HG03066 (cell line): ENCODE measurements at regions not wholly inside any gene's neighbourhood (a gene's known extent, or its start where the extent isn't known, plus 50 kb on each side); places are given as distances from the start of the nearest gene placed in this dataset.
A peak's percentile ranks its signal among the peaks of the same experiment; 100 is the strongest.
"Not testable (repeated sequence)": the region's sequence is repeated elsewhere in the genome, so short reads cannot be mapped to it uniquely, and the experiment has no call there.

Experiments used
- ATAC-seq: cut with Tn5 transposase; IDR thresholded peaks from one replicate; pipeline ENCODE4 v1.9.1; 2021; ENCODE audit warnings: low read depth; ENCODE audit not compliant: unreplicated experiment

DNA sequence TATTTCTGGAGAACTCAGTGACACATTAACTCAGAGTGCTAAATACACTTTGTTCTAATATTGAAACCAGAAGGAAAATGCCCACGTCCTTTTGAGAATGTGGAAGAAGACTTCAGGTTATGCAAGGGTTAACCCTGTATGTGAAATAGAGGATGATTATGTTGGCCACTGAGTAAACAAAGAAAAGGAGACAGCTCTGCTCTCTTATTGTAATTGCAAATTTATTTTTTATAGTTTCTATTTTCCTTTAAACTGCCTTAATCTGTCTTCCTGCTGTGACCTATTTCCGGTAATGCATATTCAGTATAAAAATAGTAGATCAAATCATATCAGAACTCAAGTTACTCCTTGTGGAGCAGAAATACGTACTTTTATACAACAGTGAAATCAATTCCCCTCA lies 1239.2 kb downstream of the ROBO2 start:
- no peak for ATAC-seq

DNA sequence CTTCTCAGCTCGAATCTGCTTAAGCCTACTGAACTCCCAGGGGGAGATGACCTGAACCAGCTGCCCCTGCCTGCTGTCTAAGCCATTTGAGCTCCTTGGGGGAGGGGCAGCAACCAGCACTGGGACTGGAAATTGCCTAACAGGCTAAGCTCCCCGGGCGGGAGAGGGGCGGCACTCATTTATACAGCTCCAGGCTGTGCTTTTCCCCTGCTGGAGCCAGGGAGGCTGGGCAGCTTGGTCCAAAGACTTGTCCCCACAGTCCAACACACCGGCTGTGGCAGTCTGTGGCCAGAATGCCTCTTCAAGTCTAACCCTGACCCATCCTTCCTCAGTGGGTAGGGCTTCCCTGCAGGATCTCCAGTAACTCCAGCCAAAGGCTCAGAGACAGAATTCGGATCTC lies 1241.5 kb downstream of the ROBO2 start:
- no peak for ATAC-seq

DNA sequence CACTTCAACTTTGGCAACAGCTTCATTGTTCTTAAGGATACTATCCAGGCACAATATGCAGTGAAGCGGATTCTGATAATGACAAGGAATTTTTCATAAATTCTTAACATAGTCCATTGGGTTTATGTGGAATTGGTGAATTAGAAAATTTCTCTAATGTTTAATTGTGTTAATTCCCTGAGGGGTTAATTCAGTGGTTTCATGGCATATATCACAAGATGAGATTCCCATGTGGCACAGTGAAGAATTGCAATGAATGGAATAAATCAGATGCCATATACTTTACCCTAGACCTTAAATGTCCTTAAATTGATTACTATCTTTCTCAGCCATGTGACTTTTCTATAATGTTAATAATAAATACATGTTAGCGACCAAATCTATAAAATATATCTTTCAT lies 1244.1 kb downstream of the ROBO2 start:
- ATAC-seq, result no peak

DNA sequence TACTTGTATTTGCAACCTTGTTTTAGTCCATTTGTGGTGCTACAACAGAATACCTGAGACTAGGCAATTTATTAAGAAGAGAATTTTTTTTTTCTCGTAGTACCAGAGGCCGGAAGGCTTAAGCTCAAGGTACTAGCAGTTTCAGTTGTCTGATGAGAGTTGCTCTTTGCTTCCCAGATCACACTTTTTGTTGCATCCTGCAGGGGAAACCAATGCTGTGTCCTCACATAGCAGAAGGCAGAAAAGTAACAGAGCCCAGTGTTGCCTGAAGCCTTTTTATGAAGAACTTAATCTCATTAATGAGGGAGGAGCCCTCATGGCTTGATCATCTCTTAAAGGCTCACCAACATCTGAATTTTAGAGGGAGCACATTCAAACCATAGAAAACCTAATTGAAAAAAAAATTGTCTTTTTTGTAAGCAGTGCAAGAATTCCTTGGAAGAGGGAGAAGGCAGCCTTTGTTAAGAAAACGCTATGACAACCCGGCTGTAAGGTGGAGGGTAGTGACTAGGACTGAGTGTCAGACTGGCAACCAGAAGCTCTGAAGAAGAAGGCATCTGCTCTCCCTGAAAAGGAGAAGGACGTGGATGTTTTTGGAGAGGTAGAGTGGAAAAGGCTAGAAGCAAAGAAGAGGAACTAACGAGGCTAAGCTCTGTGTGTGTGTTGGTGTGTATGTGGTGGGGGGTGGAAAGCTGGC lies 1245.3 kb downstream of the ROBO2 start:
- ATAC-seq, result no peak

DNA sequence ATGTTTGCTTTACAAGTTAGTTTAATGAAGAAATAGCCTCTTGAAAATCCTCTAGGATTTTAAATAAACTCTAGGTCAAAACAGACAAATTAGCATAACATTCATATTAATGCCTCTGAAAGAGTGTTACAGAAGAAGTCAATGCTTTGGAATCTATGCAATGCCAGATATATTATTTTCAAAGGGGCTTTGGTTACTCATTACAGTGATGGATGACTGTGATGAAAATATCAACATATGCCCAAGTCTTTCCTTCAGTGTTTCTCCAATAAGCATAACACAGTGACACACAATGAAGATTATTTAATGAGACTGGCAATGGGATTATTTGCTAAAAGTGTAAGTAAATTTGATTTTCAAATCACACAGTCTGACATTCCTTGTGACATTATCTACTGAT lies 1247.2 kb downstream of the ROBO2 start:
- ATAC-seq, result no peak

DNA sequence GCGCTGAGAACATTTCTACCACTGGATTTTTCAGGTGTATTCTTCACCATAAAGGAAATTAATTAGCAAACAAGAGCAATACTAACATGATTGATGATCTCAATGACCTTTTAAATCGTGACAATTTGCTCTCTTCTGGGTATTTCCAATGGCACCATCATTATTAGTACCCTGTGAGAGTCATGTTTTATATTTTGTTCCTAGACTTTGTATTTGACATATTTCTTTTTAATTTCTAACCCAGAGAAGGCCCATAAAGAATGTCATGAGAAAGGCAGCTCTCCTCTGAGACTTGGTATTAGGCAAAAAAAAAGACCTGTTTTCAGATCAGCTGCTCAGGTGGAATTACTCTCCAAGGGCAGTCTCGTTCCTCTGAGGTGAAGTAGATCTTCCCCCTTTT lies 1253.4 kb downstream of the ROBO2 start:
- no peak for ATAC-seq

DNA sequence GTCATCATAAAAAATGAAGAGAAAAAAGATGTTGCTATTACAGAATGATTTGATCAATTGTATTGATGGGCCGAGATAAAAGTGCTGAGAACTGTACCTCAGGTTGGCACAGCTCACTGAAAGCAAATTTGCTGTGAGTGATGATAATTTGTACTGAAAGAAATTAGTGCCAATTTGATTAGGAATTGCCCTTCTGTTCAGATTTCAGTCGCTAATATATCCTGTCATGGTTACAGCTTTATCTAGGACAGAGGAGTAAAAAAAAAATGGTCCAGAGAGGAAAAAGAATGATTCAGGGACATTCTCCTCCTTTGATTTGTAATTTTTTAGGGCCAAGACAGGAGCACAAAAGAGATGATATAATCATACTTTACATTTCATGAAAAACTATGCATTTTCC lies 1264.2 kb downstream of the ROBO2 start:
- ATAC-seq, result no peak

DNA sequence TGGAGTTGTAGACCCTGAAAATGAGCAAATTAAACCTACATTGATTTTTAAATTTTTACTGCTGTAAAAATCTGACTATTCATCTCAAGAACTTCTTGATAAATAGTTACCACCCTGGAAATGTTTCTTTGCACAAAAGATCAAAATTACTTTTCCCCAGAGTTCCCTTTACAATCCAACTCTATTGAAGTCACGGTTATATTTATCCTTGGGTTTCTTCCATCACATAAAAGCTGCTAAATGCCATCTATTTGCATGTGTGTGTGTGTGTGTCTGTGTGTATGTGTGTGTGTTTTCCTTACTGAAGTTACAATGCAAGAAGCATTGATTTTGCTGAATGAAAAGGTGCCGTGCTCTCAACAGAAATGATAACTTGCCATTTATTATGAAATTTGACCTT lies 1273.0 kb downstream of the ROBO2 start:
- no peak for ATAC-seq

DNA sequence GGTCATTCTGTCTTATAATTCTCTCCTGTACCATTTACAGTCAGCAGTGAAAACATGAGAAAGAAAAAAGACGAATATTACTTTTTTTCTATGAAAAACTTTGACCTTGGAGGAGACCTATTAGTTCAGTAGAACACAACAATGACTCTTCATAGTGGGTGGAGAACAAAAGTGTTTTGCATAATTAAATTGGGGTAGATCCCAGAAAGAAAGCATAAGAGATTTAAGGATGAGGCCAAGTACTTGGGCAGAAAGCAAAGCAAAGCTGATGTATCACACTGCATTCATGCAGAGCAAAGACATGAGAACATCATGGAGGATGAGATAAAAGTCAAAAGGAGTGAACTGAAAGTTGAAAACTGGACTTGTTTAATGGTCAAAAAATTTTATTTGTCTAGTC lies 1273.4 kb downstream of the ROBO2 start:
- no peak for ATAC-seq

DNA sequence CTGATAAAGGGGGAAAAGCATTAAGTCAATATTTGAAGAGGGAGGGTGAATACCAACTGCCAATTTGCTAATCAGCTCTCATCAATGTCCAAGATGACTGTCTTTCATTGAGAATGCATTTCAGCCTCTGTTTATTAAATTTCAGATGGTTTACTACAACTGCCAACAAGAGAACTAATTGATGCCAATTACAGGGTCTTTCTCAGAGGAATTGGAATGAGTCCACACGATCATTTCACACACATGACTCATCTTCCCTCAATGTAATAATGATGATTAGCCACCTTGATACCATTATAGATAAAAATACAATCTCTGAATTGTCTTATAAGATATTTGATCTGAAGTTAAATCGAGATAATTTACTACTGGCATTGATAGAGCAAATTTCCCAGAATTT lies 1274.4 kb downstream of the ROBO2 start:
- ATAC-seq, result no peak

DNA sequence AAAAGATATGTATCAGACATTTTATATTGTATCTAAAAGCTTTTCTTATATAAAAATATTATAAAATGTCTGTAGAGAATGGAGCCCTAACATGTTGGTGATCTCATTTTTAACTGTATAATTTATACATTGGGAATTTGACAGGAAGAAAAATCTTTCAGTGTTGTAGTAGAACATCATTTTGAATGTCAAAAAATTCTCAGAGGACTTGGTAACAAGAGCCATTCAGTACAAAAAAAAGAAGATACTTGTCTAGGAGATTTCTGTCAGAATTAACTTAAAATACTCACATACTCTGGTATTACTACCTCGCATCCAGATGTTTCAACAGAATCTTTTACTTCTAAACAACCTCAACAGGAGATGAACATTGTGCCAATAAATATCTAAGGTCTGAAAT lies 1277.9 kb downstream of the ROBO2 start:
- no peak for ATAC-seq

DNA sequence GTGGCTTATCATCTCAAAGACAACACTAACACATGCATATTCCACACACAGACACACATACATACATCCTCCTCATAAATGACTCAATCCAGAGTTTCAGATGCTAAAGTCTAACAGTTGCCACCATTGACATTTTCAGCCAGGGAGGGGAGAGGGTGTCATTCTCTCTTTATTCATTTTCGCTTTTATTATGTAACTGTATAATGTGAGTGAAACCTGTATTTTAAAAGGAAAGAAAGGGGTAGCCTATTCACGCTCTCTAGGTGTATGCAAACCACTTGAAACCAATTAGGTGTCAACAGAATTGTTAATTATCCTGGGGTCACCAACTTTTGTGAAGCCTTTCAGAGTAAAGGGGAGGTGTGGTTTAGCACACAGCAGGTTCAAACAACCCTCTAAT lies 1282.9 kb downstream of the ROBO2 start:
- no peak for ATAC-seq

DNA sequence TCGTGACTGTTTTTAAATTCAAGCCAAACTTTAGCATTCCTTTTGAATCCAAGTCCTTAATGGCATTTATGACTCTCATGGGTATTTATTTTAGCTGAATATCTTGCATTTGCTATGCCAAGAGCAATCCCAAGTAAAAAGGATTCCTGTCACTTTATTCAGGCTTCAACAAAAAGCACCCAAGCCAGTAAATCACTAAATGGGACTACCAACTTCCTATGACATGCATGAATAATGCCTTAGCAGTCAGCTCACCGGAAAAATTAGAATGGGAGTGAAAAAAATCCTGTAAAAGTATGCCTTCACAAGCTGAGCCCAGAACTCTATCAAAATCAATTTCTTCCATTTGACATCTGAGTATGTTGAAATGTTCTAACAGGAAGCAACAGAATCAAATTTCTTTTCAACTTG lies 1297.9 kb downstream of the ROBO2 start:
- ATAC-seq, result no peak

DNA sequence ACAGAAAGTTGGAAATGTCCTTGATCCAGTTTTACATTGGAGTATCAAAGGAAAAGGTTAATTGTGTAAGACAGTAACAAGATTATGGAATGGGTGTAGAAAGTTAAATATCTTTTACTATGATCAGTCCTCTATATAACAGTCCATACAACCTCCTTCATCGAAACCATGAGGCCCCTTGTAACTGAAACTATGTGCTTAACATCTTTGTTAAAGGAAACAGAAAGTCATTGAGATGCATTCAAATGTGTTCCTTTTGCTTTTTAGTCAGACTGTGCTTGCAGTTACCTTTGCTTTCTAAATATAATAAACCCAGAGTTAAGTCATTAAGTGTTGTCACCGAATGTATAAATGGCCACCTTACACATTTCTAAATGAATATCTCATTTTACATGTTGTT lies 1298.5 kb downstream of the ROBO2 start:
- peak; percentile 89 for ATAC-seq

DNA sequence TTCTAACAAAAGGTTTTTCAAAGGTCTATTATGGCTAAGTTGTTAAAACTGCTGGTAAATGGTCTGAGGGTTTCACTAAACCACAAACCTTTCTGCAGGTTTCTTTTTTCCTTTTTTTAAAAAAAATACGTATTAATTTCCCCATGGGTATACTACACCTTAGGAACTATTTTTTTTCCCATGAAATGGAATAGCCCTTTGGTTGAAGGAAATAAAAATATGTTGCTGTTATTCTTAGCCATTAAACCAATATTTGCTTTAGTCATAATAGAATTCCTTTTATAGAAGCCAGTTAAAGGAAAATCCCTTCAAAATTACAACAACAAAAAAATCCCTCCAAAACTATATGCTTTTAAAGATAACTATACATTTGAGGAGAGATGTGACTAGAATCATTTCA lies 1303.3 kb downstream of the ROBO2 start:
- ATAC-seq, result no peak

DNA sequence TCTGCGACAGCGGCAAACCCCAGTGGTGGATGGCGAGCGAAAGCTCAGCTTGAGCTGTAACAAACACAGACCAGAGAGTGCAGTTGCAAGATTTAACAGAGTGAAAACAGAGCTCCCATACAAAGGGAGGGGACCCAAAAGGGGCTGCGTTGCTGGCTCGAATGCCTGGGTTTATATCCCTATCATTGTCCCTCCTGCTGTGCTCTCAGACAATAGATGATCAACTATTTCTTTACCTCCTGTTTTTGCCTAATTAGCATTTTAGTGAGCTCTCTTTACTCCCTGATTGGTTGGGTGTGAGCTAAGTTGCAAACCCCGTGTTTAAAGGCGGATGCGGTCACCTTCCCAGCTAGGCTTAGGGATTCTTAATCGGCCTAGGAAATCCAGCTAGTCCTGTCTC lies 1304.4 kb downstream of the ROBO2 start:
- ATAC-seq, result not testable (repeated sequence)

DNA sequence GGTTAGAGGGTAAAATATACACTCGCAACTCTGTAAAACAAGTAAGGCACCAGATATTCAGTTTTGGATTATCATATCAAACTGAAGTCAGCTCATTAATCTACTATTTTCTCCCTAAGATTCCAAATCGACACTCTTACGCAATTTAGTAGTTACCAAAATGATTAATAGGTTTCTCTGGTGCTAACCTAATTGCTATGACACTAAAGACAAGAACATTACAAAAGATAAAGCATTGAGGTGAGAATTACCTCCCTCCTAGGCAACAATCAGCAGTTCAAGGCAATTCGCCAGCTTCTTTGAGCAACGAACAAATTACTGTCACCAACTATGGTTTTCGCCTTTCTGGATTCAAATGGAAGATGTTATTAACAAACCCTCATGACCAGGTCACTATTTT lies 1305.0 kb downstream of the ROBO2 start:
- no peak for ATAC-seq

DNA sequence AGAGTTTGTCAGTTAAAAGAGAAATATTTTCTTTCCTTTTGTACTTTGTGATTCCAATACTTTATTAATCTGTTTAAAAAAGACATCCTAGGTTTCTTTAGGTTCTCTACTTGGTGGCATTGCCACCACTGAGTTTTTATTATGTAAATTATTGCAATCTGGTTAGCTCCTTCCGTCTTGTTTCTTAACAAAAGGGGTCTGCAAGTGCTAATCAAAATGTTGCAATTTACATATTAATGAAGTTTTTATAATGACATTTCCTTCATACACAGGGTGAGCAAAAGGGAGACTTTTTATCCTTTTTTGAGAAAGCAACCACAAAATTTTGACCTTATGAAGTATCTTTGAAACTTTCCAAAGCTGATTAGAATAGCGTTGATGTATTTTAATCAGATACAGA lies 1307.3 kb downstream of the ROBO2 start:
- no peak for ATAC-seq

DNA sequence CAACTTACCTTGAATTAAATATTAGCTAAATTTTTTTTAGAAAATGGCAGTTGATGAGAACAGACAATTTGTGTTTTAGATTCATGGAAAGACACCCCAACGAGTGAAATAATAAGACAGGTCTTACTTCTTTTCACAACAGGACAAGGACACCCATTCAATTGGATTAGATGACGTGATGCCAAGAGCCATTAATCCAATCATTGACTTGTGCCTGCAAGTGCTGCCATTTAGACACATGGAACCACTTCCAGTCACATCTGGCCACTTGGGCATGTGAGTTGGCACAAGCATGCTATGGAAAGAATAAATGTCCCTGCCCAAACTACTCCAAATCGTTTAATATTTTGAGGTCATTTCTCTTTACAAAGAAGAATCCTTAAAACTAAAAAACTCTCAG lies 1308.8 kb downstream of the ROBO2 start:
- no peak for ATAC-seq

DNA sequence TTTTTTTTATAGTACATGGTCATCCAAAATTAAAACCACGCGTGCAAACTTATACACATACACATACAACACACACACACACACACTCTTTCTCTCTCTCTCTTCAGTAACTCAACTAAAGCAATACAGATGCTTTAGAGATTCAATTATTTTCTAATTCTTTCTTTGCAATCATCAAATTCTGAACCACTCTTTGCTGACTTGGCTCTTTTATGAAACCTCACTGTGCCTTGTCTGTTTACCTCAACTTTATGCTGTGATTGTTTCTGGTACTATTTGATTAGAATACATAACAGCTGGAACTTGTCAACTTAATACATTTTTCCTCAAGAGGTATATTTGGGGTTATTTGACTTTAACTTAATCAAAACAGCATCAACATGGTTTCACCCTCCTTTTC lies 1309.7 kb downstream of the ROBO2 start:
- ATAC-seq, result no peak

DNA sequence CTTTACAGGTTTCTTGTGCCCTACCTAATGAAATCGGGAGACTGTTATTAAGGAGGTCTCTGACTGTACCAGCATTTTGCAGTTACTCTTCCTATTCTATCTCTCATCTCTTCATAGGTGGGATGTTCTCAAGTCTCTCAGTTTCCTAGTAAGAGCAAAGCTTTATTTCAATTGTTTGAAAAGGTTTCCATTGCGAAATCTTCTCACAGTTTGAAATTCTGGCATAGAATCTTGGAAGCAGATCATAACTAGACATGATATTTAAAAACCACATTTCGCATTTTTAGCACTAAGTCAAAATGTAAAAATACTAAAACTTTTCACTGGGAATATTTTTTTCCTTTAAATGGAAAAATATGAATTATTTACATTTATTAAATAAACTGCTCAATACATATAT lies 1311.4 kb downstream of the ROBO2 start:
- ATAC-seq, result no peak

DNA sequence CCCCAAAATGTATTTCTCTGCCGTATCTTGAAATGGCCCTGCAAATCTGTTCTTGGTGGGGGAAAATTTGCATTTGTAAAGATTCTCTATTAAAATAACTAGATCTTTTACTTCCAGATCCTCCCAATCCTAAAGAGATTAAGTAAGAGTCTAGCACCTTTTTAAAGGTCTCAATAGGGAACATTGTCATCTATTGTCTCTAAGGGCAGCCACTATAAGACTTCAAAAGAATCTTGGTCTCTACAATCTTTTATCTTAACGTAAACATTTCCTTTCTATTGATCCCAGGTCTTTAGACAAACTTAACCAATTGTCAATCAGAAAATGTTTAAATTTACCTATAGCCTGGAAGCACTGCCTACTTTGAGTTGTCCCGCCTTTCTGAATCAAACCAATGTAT lies 1313.3 kb downstream of the ROBO2 start:
- ATAC-seq, result no peak

DNA sequence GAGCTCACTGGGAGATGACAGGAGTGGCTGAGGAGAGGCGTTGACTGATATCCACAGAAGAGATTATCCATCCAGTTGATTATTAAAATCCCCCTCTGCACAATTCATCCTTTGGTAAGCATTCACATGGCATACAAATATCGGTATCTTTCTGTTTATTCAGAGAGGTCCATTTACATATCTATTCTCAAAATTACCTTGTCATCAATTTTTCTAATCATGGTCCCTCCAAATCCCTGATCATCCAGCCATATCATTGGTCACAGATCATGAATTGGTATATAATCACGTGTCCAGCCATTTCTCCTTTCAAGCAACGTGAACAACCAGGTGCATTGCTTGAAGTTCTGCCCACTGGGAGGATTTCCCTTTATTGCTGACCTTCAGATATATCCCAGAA lies 1321.0 kb downstream of the ROBO2 start:
- no peak for ATAC-seq
